K562 (cell line): ENCODE measurements at regions not wholly inside any gene's neighbourhood (a gene's known extent, or its start where the extent isn't known, plus 50 kb on each side); places are given as distances from the start of the nearest gene placed in this dataset.

Experiments
- DMBX1 ChIP-seq: fragments of 250-450 bp; sonication (Bioruptor Pico); IDR thresholded peaks from 2 replicates; pipeline ENCODE4 v1.8.0; 2022; ENCODE audit warnings: inconsistent platforms, mild to moderate bottlenecking, moderate library complexity, borderline replicate concordance
- HNRNPUL1 ChIP-seq: fragments of 200-400 bp; formaldehyde crosslinking; IDR thresholded peaks from 2 replicates; pipeline ENCODE4 v1.6.1; 2017; ENCODE audit warnings: low read length
- KHSRP ChIP-seq: fragments of 450-650 bp; IDR thresholded peaks from 2 replicates; pipeline ENCODE4 v1.6.1; 2017
- MTF1 ChIP-seq: fragments of 250-450 bp; sonication (Bioruptor Pico); IDR thresholded peaks from 2 replicates; pipeline ENCODE4 v1.9.0; 2021; ENCODE audit warnings: moderate library complexity, mild to moderate bottlenecking, inconsistent platforms, borderline replicate concordance
- NCOA2 ChIP-seq, 2 experiments: fragments of 450-650 bp; IDR thresholded peaks; 2 replicates each; pipeline ENCODE4 v1.6.1; 2018; ENCODE audit warnings: mild to moderate bottlenecking in 2 of 2, moderate library complexity in 1 of 2; ENCODE audit not compliant: partially characterized antibody in 2 of 2
- NRF1 ChIP-seq, 2 experiments: fragments of 450-650 bp; IDR thresholded peaks in 1 of 2; conservative IDR thresholded peaks in 1 of 2; 2 replicates each; pipeline ENCODE4 v1.6.1; 2014; ENCODE audit warnings: mild to moderate bottlenecking in 2 of 2
- PCBP1 ChIP-seq: fragments of 200-400 bp; formaldehyde crosslinking; IDR thresholded peaks from 2 replicates; pipeline ENCODE4 v1.6.1; 2018; ENCODE audit warnings: mild to moderate bottlenecking, low read depth, low read length; ENCODE audit not compliant: poor library complexity, severe bottlenecking
- RBM22 ChIP-seq: fragments of 200-400 bp; formaldehyde crosslinking; IDR thresholded peaks from 2 replicates; pipeline ENCODE4 v1.6.1; 2018; ENCODE audit warnings: low read length, low read depth; ENCODE audit not compliant: poor library complexity, severe bottlenecking
- ZNF408 ChIP-seq: fragments of 250-450 bp; sonication (Bioruptor Pico); IDR thresholded peaks from 2 replicates; pipeline ENCODE4 v1.4.0; 2020; ENCODE audit warnings: low read depth, mild to moderate bottlenecking, moderate library complexity
- ZNF507 ChIP-seq: conservative IDR thresholded peaks from 2 replicates; pipeline ENCODE4 v1.6.1; 2017; ENCODE audit warnings: missing genetic modification characterization, missing compliant biosample characterization
- TF ChIP-seq, protein P1 (sequence below), 2 experiments: fragments of 450-650 bp; IDR thresholded peaks; 2 replicates each; pipeline ENCODE4 v1.6.1; 2016; ENCODE audit warnings: mild to moderate bottlenecking in 2 of 2, borderline replicate concordance in 1 of 2, low read depth in 1 of 2, moderate library complexity in 1 of 2
- TF ChIP-seq, protein P2 (sequence below): sonication (generic); formaldehyde crosslinking; IDR thresholded peaks from 2 replicates; pipeline ENCODE4 v1.8.0; 2022; ENCODE audit warnings: mild to moderate bottlenecking, missing genetic modification reagents
- TF ChIP-seq, protein P3 (sequence below): fragments of 250-450 bp; sonication (Bioruptor Pico); IDR thresholded peaks from 2 replicates; pipeline ENCODE4 v1.4.0; 2020
- TF ChIP-seq, protein P4 (sequence below): sonication (generic); formaldehyde crosslinking; IDR thresholded peaks from 2 replicates; pipeline ENCODE4 v1.8.1; 2023; ENCODE audit warnings: mild to moderate bottlenecking, missing genetic modification reagents

DNA sequence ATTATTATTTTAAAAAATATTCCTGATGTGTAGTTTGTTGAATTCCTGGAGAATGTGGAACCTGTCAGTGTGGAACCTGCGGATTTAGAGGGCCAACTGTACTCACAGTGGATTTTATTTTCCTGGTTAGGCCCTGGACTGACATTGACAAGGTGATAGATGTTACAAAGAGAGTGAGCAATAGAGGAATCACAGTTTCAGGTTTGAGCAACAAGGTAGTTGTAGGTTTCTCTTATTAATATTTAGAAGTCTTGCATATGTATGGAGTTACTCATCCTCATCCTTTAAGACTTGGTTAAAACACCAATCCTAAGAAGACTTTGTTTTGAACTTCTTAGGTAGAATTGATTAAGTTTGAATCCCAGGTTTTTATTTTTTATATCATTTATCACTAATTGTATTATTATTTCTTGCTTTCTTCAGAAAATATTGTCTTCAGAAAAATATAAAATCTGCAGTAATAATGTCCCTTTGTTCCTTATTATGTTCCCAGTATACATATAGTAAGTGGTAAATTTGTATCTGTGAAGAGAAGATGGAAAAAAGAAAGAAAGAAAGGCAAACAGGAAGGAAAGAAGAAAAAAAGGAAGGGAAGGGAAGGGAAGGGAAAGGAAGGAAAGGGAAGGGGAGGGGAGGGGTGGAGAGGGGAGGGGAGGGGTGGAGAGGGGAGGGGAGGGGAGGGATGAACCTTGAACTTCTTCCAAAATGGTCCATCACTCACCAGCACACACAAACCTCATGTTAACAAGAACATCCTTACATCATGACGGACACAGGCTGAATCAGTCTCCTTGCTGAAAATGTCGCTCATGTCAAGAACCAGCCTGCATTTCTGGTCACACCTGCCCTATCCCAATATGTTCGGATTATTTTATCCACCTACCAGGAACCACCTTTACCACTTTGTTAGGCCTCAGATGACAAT, 867.2 kb downstream of the CDH11 start (continued):
- TF ChIP-seq, protein P1, sequence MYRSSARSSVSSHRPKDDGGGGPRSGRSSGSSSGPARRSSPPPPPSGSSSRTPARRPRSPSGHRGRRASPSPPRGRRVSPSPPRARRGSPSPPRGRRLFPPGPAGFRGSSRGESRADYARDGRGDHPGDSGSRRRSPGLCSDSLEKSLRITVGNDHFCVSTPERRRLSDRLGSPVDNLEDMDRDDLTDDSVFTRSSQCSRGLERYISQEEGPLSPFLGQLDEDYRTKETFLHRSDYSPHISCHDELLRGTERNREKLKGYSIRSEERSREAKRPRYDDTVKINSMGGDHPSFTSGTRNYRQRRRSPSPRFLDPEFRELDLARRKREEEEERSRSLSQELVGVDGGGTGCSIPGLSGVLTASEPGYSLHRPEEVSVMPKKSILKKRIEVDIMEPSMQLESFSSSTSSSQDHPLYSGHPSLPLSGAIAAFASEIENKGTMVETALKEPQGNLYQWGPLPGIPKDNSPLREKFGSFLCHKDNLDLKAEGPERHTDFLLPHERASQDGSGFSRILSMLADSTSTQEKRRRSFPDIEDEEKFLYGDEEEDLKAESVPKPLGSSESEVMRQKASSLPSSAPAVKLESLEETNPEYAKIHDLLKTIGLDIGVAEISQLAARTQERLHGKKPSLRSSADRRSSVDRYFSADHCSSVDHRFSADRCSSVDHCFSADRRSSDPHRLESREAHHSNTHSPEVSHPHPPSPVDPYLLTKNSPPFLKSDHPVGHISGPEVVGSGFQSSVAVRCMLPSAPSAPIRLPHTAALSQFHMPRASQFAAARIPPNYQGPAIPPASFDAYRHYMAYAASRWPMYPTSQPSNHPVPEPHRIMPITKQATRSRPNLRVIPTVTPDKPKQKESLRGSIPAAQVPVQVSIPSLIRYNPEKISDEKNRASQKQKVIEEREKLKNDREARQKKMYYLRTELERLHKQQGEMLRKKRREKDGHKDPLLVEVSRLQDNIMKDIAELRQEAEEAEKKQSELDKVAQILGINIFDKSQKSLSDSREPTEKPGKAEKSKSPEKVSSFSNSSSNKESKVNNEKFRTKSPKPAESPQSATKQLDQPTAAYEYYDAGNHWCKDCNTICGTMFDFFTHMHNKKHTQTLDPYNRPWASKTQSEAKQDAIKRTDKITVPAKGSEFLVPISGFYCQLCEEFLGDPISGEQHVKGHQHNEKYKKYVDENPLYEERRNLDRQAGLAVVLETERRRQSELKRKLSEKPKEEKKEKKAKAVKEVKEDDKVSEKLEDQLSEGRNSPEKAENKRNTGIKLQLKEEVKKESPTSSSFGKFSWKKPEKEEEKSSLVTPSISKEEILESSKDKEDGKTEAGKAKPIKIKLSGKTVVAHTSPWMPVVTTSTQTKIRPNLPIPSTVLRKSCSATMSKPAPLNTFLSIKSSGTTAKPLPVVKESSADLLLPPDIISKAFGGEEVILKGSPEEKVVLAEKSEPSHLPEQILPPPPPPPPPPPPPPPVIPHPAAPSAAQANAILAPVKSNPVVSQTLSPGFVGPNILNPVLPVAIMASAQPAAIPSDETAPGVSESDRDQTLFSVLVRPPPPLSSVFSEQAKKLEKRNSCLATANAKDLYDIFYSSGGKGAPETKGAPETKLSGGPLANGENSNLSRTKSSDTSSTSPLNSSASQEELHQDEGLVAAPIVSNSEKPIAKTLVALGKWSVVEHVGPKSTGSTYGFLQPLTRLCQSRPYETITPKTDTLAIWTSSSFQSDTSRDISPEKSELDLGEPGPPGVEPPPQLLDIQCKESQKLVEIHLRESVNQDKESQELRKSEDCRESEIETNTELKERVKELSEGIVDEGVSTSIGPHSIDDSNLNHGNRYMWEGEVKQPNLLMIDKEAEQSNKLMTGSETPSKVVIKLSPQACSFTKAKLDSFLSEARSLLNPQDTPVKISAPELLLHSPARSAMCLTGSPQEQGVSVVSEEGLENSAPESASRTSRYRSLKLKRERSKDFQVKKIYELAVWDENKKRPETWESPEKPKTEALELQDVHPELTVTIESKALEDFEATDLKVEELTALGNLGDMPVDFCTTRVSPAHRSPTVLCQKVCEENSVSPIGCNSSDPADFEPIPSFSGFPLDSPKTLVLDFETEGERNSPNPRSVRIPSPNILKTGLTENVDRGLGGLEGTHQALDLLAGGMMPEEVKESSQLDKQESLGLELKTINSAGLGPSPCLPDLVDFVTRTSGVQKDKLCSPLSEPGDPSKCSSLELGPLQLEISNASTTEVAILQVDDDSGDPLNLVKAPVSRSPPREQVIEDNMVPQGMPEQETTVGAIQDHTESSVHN (IDR thresholded peaks at IDR 0.05; ENCODE audit: borderline replicate concordance in 1 of 2, low read depth in 1 of 2) = no peak
- no peak for TF ChIP-seq DMBX1 (CRISPR knock-in tag)
- TF ChIP-seq NRF1 (conservative IDR thresholded peaks at IDR 0.05 in 1 of 2, IDR thresholded peaks at IDR 0.05 in 1 of 2) = no peak
- no peak for TF ChIP-seq MTF1 (CRISPR knock-in tag)
- TF ChIP-seq, protein P2, sequence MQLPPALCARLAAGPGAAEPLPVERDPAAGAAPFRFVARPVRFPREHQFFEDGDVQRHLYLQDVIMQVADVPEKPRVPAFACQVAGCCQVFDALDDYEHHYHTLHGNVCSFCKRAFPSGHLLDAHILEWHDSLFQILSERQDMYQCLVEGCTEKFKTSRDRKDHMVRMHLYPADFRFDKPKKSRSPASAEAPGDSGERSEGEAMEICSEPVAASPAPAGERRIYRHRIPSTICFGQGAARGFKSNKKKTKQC (CRISPR knock-in tag) = no peak
- no peak for TF ChIP-seq ZNF408 (CRISPR knock-in tag)
- no peak for TF ChIP-seq NCOA2 (IDR thresholded peaks at IDR 0.05; ENCODE audit: partially characterized antibody in 2 of 2)
- TF ChIP-seq KHSRP = no peak
- TF ChIP-seq HNRNPUL1 = no peak
- no peak for TF ChIP-seq RBM22
- no peak for TF ChIP-seq PCBP1
- TF ChIP-seq, protein P3, sequence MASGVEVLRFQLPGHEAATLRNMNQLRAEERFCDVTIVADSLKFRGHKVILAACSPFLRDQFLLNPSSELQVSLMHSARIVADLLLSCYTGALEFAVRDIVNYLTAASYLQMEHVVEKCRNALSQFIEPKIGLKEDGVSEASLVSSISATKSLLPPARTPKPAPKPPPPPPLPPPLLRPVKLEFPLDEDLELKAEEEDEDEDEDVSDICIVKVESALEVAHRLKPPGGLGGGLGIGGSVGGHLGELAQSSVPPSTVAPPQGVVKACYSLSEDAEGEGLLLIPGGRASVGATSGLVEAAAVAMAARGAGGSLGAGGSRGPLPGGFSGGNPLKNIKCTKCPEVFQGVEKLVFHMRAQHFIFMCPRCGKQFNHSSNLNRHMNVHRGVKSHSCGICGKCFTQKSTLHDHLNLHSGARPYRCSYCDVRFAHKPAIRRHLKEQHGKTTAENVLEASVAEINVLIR (CRISPR knock-in tag) = no peak
- TF ChIP-seq ZNF507 (tag) = no peak
- TF ChIP-seq, protein P4, sequence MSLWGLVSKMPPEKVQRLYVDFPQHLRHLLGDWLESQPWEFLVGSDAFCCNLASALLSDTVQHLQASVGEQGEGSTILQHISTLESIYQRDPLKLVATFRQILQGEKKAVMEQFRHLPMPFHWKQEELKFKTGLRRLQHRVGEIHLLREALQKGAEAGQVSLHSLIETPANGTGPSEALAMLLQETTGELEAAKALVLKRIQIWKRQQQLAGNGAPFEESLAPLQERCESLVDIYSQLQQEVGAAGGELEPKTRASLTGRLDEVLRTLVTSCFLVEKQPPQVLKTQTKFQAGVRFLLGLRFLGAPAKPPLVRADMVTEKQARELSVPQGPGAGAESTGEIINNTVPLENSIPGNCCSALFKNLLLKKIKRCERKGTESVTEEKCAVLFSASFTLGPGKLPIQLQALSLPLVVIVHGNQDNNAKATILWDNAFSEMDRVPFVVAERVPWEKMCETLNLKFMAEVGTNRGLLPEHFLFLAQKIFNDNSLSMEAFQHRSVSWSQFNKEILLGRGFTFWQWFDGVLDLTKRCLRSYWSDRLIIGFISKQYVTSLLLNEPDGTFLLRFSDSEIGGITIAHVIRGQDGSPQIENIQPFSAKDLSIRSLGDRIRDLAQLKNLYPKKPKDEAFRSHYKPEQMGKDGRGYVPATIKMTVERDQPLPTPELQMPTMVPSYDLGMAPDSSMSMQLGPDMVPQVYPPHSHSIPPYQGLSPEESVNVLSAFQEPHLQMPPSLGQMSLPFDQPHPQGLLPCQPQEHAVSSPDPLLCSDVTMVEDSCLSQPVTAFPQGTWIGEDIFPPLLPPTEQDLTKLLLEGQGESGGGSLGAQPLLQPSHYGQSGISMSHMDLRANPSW = no peak
